CD4-positive, CD25-positive, alpha-beta regulatory T cell (primary cell): ENCODE measurements at regions not wholly inside any gene's neighbourhood (a gene's known extent, or its start where the extent isn't known, plus 50 kb on each side); places are given as distances from the start of the nearest gene placed in this dataset.
"Not testable (repeated sequence)": the region's sequence is repeated elsewhere in the genome, so short reads cannot be mapped to it uniquely, and the experiment has no call there.

Experiments
- ATAC-seq, 2 donors: fragments of 150-1000 bp; cut with Tn5 transposase; one replicate each; pipeline ENCODE4 v1.10.0; 2021; ENCODE audit warnings: low read depth in 2 of 2, moderate number of reproducible peaks in 2 of 2, moderate library complexity in 1 of 2
- DNase-seq, 3 donors: peaks; one replicate each; pipeline versions ENCODE4 v3.0.0 to v3.0.0-alpha.2; 2012 to 2022; ENCODE audit warnings: mixed read lengths in 1 of 3
- H3K27ac ChIP-seq: one replicate; pipeline ENCODE4 v1.7.0; 2013; ENCODE audit warnings: mild to moderate bottlenecking, low read length; ENCODE audit not compliant: insufficient read depth, poor library complexity, severe bottlenecking
- H3K27me3 ChIP-seq: one replicate; pipeline ENCODE4 v1.7.0; 2013; ENCODE audit warnings: low read length; ENCODE audit not compliant: control insufficient read depth, insufficient read depth
- H3K36me3 ChIP-seq: one replicate; pipeline ENCODE4 v1.7.0; 2013; ENCODE audit warnings: mild to moderate bottlenecking, low read length, moderate library complexity; ENCODE audit not compliant: control insufficient read depth, insufficient read depth
- H3K4me1 ChIP-seq: 2 replicates; pipeline ENCODE4 v1.7.0; 2013; ENCODE audit warnings: mild to moderate bottlenecking, low read length; ENCODE audit not compliant: insufficient read depth, control insufficient read depth, poor library complexity, severe bottlenecking
- H3K4me3 ChIP-seq: one replicate; pipeline ENCODE4 v1.7.0; 2013; ENCODE audit warnings: low read depth, mild to moderate bottlenecking, low read length, moderate library complexity
- H3K9me3 ChIP-seq, 2 experiments: 1 replicate in 1 of 2; 2 replicates in 1 of 2; pipeline ENCODE4 v1.7.0; 2013; ENCODE audit warnings: low read length in 2 of 2, mild to moderate bottlenecking in 1 of 2, moderate library complexity in 1 of 2; ENCODE audit not compliant: control insufficient read depth in 2 of 2
- H3K27ac Mint-ChIP-seq, 3 donors: one replicate each; pipeline ENCODE4 v1.8.0; 2020 to 2022; ENCODE audit warnings: mild to moderate bottlenecking in 3 of 3, mixed read lengths in 3 of 3, moderate library complexity in 2 of 3
- H3K27me3 Mint-ChIP-seq: one replicate; pipeline ENCODE4 v1.8.0; 2022; ENCODE audit warnings: mild to moderate bottlenecking, mixed read lengths
- H3K36me3 Mint-ChIP-seq: one replicate; pipeline ENCODE4 v1.8.0; 2020; ENCODE audit warnings: mixed read lengths
- H3K4me1 Mint-ChIP-seq, 4 donors: one replicate each; pipeline ENCODE4 v1.8.0; 2020 to 2022; ENCODE audit warnings: mixed read lengths in 4 of 4, mild to moderate bottlenecking in 1 of 4
- H3K4me3 Mint-ChIP-seq, 4 donors: one replicate each; pipeline ENCODE4 v1.8.0; 2020 to 2022; ENCODE audit warnings: mild to moderate bottlenecking in 4 of 4, mixed read lengths in 4 of 4, moderate library complexity in 3 of 4
- H3K9me3 Mint-ChIP-seq, 7 donors: one replicate each; pipeline ENCODE4 v1.8.0; 2020 to 2022; ENCODE audit warnings: mixed read lengths in 7 of 7, mild to moderate bottlenecking in 3 of 7, moderate library complexity in 2 of 7

DNA sequence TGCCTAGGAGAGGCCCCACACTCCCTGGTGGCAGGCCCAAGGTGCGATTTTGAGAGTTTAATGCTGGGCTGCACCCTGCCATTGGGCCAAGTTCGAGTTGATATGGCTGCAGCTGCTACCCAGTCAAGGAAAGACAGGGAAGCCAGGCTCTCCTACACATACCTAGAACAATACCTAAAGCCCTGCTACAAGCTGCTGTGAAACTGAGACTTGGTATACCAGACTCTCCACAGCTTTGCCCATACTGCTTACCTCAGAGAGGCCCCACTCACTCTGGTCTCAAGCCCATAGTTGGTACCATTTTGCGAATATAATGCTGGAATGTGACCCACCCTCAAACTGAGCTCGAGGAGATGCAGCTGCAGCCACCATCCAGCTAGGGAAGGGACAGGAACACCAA lies 147.7 kb upstream of the MAGEB2 start:
- DNase-seq (no peak), ATAC-seq (no peak)
- Mint-ChIP-seq H3K36me3 (no peaks in the 10 kb centered on the region), H3K27ac (no peak overlapping the region), H3K9me3 (peaks cover 0 to 8% (median 0%) of the 10 kb centered on the region in 7 donors), H3K4me3 (no peak overlapping the region), H3K27me3 (no peaks in the 10 kb centered on the region), H3K4me1 (no peaks in the 10 kb centered on the region)
- Histone ChIP-seq H3K4me1 (no peaks in the 10 kb centered on the region), H3K36me3 (no peaks in the 10 kb centered on the region), H3K27me3 (no peaks in the 10 kb centered on the region), H3K27ac (no peak overlapping the region), H3K9me3 (no peaks in the 10 kb centered on the region), H3K4me3 (no peak overlapping the region)

DNA sequence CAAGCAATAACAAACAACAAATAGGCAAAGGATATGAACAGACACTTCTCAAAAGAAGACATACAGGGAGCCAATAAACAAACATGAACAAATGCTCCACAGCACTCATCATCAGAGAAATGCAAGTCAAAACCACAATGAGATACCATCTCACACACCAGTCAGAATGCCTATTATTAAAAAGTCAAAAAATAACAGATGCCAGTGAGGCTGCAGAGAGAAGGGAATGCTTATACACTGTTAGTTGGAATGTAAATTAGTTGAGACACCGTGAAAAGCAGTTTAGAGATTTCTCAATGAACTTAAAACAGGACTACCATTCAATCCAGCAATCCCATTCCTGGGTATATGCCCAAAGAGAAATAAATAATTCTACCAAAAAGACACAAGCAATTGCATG lies 129.8 kb upstream of the MAGEB2 start:
- Mint-ChIP-seq H3K4me3 (no peak overlapping the region), H3K27me3 (no peaks in the 10 kb centered on the region), H3K4me1 (no peaks in the 10 kb centered on the region), H3K27ac (no peak overlapping the region), H3K36me3 (no peaks in the 10 kb centered on the region), H3K9me3 (peaks cover 0 to 6% (median 0%) of the 10 kb centered on the region in 7 donors)
- Histone ChIP-seq H3K36me3 (no peaks in the 10 kb centered on the region), H3K27ac (no peak overlapping the region), H3K4me1 (no peaks in the 10 kb centered on the region), H3K4me3 (no peak overlapping the region), H3K27me3 (no peaks in the 10 kb centered on the region), H3K9me3 (no peaks in the 10 kb centered on the region)
- DNase-seq (no peak), ATAC-seq (no peak)

DNA sequence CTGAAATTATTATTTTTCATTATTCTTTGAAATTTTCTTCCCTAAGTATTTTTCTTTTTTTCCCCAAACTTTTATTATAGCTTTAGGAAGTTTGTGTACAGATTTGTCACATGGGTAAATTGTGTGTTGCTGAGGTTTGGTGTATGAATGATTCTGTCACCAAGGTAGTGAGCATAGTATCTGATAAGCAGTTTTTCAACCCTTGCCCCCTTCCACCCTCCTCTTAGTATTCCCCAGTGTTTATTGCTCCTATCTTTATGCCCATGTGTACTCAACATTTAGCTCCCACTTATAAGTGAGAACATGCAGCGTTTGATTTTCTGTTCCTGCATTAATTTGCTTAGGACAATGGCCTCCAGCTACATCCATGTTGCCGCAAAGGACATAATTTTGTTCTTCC lies 103.9 kb upstream of the MAGEB2 start:
- Mint-ChIP-seq H3K4me1 (no peaks in the 10 kb centered on the region), H3K27ac (no peak overlapping the region), H3K9me3 (no peaks in the 10 kb centered on the region), H3K27me3 (no peaks in the 10 kb centered on the region), H3K4me3 (no peak overlapping the region), H3K36me3 (no peaks in the 10 kb centered on the region)
- no peaks in the 10 kb centered on the region for H3K27me3 ChIP-seq
- H3K36me3 ChIP-seq: no peaks in the 10 kb centered on the region
- ATAC-seq: no peak
- no peak for DNase-seq
- H3K4me1 ChIP-seq: no peaks in the 10 kb centered on the region
- H3K9me3 ChIP-seq: no peaks in the 10 kb centered on the region
- no peak overlapping the region for H3K27ac ChIP-seq
- no peak overlapping the region for H3K4me3 ChIP-seq

DNA sequence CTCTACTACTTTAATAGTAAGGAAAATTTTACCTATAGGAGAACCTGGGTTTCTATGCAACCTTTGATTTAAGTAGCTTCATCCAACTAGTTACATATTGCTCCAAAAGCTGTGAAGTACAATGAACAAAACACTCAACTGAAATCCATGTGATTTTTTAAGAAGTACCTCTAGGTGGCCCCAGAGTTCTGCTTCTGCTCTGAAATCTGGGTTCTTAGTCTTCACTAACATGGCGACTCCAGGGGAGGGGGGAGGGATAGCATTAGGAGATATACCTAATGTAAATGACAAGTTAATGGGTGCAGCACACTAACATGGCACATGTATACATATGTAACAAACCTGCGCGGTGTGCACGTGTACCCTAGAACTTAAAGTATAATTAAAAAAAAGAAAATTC lies 73.4 kb upstream of the MAGEB2 start:
- ATAC-seq: no peak
- H3K4me1 ChIP-seq: no peaks in the 10 kb centered on the region
- no peaks in the 10 kb centered on the region for H3K36me3 ChIP-seq
- H3K27ac ChIP-seq: no peak overlapping the region
- no peaks in the 10 kb centered on the region for H3K9me3 ChIP-seq
- DNase-seq: peak in 1 of 3 donors; percentile 29
- no peaks in the 10 kb centered on the region for H3K4me1 Mint-ChIP-seq
- no peaks in the 10 kb centered on the region for H3K27me3 ChIP-seq
- peaks cover 0 to 7% (median 2%) of the 10 kb centered on the region in 7 donors for H3K9me3 Mint-ChIP-seq
- no peaks in the 10 kb centered on the region for H3K27me3 Mint-ChIP-seq
- no peak overlapping the region for H3K4me3 Mint-ChIP-seq
- no peak overlapping the region for H3K27ac Mint-ChIP-seq
- no peaks in the 10 kb centered on the region for H3K36me3 Mint-ChIP-seq
- H3K4me3 ChIP-seq: no peak overlapping the region

DNA sequence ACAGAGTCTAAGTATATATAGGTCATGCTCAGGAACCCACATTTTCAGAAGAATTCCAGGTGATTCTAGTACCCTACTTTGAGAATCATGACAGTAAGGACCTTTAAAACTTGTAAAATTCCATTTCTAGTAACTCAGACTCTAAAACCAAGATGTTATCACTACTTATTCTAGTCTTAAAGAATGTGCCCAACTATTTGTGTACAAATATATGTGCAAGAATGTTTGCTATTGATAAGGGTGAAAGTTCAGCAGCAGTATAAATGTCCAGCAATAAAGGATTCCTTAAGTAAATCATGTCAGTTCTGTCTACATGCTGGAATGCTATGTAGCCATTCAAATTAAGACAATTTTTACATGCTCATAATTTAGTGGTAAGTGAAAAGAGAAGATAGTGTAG lies 71.1 kb upstream of the MAGEB2 start:
- Histone ChIP-seq H3K4me1 (no peaks in the 10 kb centered on the region), H3K4me3 (no peak overlapping the region), H3K36me3 (no peaks in the 10 kb centered on the region), H3K27me3 (no peaks in the 10 kb centered on the region), H3K9me3 (no peaks in the 10 kb centered on the region), H3K27ac (no peak overlapping the region)
- Mint-ChIP-seq H3K36me3 (no peaks in the 10 kb centered on the region), H3K9me3 (peaks cover 0 to 6% (median 3%) of the 10 kb centered on the region in 7 donors), H3K4me3 (no peak overlapping the region), H3K4me1 (no peaks in the 10 kb centered on the region), H3K27ac (no peak overlapping the region), H3K27me3 (no peaks in the 10 kb centered on the region)
- DNase-seq: no peak
- ATAC-seq: no peak

DNA sequence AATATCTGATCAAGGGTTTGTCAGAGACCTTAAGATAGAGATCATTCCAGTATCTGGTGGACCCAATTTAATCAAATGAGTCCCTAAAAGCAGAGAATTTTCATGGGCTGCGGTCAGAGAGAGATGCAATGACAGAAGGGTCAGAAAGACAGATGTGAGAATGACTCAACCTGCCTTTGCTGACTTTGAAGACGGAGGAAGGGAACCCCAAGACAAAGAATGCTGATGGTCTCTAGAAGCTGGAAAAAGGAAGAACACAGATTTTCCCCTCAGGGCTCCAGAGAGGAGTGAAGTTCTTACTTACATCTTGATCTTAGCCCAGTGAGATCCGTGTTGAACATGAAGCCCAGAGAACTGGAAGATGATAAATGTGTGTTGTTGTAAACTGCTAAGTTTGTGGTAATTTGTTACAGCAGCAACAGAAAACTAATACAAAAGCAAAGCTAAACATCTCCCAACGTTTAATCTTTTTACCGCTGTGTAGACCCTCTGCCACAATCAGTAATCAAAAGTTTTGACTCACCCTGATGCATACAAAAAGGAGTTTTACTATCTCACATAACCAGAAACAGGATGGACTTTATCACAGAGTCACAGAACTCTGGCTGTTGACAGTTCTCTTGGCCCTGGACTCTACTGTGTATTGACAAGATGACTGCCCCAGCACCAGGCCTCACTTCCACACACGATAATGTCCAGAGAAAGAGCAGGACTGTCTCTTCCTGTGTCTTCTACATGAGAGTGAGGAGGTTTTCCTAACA lies 70.2 kb upstream of the MAGEB2 start:
- H3K27ac ChIP-seq: no peak overlapping the region
- peaks cover 0 to 6% (median 2%) of the 10 kb centered on the region in 7 donors for H3K9me3 Mint-ChIP-seq
- no peaks in the 10 kb centered on the region for H3K27me3 ChIP-seq
- no peaks in the 10 kb centered on the region for H3K36me3 ChIP-seq
- H3K4me1 Mint-ChIP-seq: no peaks in the 10 kb centered on the region
- H3K4me3 Mint-ChIP-seq: no peak overlapping the region
- no peak overlapping the region for H3K27ac Mint-ChIP-seq
- no peak for DNase-seq
- no peaks in the 10 kb centered on the region for H3K4me1 ChIP-seq
- H3K36me3 Mint-ChIP-seq: no peaks in the 10 kb centered on the region
- H3K9me3 ChIP-seq: no peaks in the 10 kb centered on the region
- ATAC-seq: no peak
- H3K4me3 ChIP-seq: no peak overlapping the region
- no peaks in the 10 kb centered on the region for H3K27me3 Mint-ChIP-seq

DNA sequence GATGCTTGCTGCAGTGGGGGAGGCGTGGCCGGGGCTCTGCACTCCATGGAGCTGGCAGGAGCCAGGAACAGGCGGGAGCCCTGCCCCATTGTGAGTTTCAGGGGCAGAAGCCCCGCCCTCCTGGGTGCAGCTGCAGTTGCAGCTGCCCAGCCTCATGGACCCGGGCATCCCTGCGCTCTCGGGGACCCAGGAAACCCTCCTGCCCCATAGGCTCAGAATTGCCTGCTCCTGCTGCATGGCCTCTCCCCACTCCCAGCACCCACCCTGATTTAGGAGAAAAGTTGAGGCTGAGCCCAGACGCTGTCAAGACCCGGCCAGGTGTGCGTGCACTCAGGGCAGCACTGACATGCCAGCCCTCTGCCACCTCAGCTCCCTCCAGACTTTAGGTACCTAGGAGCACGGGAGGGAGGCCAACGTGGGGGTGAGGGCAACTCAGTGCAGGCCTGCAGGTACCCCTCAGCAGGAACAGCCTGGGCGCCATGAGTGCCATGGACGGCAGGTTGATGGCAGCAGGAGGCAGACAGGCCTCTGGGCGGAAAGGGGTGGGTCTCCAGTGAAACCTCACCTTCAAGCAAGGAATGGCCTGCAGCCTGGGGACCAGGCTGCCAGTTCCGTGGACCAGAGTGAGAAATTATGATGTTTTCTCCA lies 67.2 kb upstream of the MAGEB2 start:
- Mint-ChIP-seq H3K4me3 (no peak overlapping the region), H3K4me1 (no peaks in the 10 kb centered on the region), H3K36me3 (no peaks in the 10 kb centered on the region), H3K9me3 (peaks cover 0 to 6% (median 0%) of the 10 kb centered on the region in 7 donors), H3K27me3 (no peaks in the 10 kb centered on the region), H3K27ac (no peak overlapping the region)
- no peaks in the 10 kb centered on the region for H3K9me3 ChIP-seq
- no peak overlapping the region for H3K4me3 ChIP-seq
- H3K27ac ChIP-seq: no peak overlapping the region
- DNase-seq (no peak), ATAC-seq (no peak)
- H3K27me3 ChIP-seq: no peaks in the 10 kb centered on the region
- no peaks in the 10 kb centered on the region for H3K4me1 ChIP-seq
- no peaks in the 10 kb centered on the region for H3K36me3 ChIP-seq

DNA sequence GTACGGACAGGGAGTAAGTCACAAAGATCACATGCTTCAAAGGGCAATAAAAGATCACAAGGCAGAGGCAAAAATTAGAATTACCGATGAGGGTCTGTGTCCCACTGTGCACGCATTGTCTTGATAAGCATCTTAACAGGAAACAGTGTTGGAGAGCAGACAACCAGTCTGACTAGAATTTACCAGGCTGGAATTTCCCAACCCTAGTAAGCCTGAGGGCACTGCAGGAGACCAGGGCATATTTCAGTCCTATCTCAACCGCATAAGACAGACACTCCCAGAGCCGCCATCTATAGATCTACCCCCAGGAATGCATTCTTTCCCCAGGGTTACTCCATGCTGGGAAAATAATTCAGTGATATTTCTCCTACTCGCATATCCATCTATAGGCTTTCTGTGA lies 66.2 kb upstream of the MAGEB2 start:
- not testable (repeated sequence) for H3K27me3 ChIP-seq, H3K27ac Mint-ChIP-seq, H3K9me3 Mint-ChIP-seq, H3K27ac ChIP-seq, H3K4me1 Mint-ChIP-seq, H3K36me3 ChIP-seq, ATAC-seq, H3K4me3 ChIP-seq, H3K4me3 Mint-ChIP-seq, H3K27me3 Mint-ChIP-seq, H3K9me3 ChIP-seq, H3K36me3 Mint-ChIP-seq, DNase-seq, H3K4me1 ChIP-seq
